ENCODE measurements at regions not wholly inside any gene's neighbourhood (a gene's known extent, or its start where the extent isn't known, plus 50 kb on each side); places are given as distances from the start of the nearest gene placed in this dataset.

GRCh38 chr4:114334884-114335330 lies 263.7 kb upstream of the UGT8 start:
- TF ChIP-seq CTCF (IDR thresholded peaks at IDR 0.05), result no peak
- TF ChIP-seq, protein P1, sequence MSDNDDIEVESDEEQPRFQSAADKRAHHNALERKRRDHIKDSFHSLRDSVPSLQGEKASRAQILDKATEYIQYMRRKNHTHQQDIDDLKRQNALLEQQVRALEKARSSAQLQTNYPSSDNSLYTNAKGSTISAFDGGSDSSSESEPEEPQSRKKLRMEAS (CRISPR knock-in tag; IDR thresholded peaks at IDR 0.05), result no peak
- TF ChIP-seq TEAD4 (CRISPR knock-in tag; IDR thresholded peaks at IDR 0.05), result no peak
- TF ChIP-seq, protein P2, sequence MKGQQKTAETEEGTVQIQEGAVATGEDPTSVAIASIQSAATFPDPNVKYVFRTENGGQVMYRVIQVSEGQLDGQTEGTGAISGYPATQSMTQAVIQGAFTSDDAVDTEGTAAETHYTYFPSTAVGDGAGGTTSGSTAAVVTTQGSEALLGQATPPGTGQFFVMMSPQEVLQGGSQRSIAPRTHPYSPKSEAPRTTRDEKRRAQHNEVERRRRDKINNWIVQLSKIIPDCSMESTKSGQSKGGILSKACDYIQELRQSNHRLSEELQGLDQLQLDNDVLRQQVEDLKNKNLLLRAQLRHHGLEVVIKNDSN (CRISPR knock-in tag; IDR thresholded peaks at IDR 0.05), result no peak
- TF ChIP-seq NR3C1 (CRISPR knock-in tag; conservative IDR thresholded peaks at IDR 0.05; ENCODE audit: low read depth), result no peak
- no peak for TF ChIP-seq CREB1 (CRISPR knock-in tag; IDR thresholded peaks at IDR 0.05)
- no peak for TF ChIP-seq JAZF1 (CRISPR knock-in tag; IDR thresholded peaks at IDR 0.05)
- no peak for TF ChIP-seq ATF3 (CRISPR knock-in tag; conservative IDR thresholded peaks at IDR 0.05)
- no peak for TF ChIP-seq TCF7 (CRISPR knock-in tag; IDR thresholded peaks at IDR 0.05; ENCODE audit: low read depth)

All from WTC11 (cell line).